ACHN (cell line): ENCODE measurements at regions not wholly inside any gene's neighbourhood (a gene's known extent, or its start where the extent isn't known, plus 50 kb on each side); places are given as distances from the start of the nearest gene placed in this dataset.

Experiments
- DNase-seq: peaks from one replicate; pipeline ENCODE4 v3.0.0-alpha.2; 2015
- in situ Hi-C: cut with HindIII; loops from 2 replicates; pipeline ENCODE4 v1.10.0; 2017; ENCODE audit warnings: low sequenced_read_pairs, low pct_ligation_motif_present, low pct_unique_long_range_greater_than_20kb

- no peak for DNase-seq
- in situ Hi-C loops: no loop called here
Measured at GRCh38 chr12:22879203-22879602, 254.2 kb downstream of the ETNK1 start.

DNA sequence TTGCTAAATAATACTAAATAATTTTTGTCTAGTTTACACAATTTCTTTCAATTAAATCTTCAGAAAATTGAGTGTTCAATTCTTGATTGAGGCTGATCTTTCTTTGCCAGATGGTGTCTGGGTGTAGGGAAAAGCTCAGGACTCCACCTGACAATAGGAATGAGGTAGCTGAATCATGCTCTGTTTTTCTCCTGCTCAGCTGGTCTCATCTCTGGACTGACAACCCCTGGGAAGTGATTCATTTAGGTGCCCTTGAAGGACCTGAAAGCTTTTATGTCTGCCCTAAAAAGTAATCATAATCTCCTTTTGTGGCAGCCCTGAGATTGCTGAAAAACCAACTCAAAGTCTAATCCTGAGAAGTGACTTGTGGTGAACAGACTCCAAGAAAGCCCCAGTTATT, 255.4 kb downstream of the ETNK1 start:
- DNase-seq: no peak
- in situ Hi-C loops: no loop called here

DNA sequence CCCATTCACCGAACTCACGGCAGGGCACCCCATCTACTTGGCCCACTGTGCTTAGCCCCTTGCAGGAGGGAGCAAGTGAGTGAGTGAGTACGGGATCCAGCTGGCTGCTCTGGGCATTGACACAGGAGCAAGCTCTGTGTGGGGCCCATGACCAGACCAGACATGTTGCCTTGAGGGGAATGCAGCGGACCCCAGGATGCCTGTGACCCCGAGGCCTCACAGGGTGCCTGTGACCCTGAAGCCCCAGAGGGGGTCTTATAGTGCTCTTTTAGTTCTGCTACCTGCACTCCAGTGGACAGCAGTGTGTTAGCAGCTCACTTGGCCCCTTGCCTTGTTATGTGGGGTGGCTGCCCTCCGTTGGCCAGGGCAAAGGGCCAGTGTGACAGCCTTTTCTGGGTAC, 255.8 kb downstream of the ETNK1 start:
- no peak for DNase-seq
- in situ Hi-C loops: no loop called here

GRCh38 chr12:22881878-22882385, 257.0 kb downstream of the ETNK1 start:
- in situ Hi-C loops: no loop called here
- no peak for DNase-seq

- in situ Hi-C loops: no loop called here
- DNase-seq: no peak
Measured at GRCh38 chr12:22882559-22882958, 257.6 kb downstream of the ETNK1 start.

- in situ Hi-C loops: no loop called here
- no peak for DNase-seq
Measured at GRCh38 chr12:22893878-22894277, 268.9 kb downstream of the ETNK1 start.

GRCh38 chr12:22899184-22899583, 274.2 kb downstream of the ETNK1 start:
- in situ Hi-C loops: no loop called here
- DNase-seq: no peak

DNA sequence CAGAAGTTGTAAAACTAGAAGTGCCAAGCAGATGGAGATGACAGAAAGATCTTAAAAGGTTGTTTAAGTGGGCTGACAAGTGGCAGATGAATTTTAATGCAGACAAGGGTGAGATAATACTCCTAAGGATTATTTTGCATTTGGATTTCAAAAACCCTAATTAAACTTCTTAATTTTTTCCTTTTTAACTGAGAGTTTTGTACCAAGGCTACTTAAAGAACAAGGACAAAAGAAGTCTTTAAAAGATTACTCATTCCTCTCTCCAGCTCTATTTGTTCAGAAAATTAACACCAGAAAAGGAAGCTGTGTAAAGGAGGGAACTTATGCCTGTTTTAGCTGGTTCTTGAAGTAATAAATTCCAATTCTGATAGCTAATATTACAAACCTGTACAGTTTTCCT, 275.4 kb downstream of the ETNK1 start:
- in situ Hi-C loops: no loop called here
- no peak for DNase-seq

DNA sequence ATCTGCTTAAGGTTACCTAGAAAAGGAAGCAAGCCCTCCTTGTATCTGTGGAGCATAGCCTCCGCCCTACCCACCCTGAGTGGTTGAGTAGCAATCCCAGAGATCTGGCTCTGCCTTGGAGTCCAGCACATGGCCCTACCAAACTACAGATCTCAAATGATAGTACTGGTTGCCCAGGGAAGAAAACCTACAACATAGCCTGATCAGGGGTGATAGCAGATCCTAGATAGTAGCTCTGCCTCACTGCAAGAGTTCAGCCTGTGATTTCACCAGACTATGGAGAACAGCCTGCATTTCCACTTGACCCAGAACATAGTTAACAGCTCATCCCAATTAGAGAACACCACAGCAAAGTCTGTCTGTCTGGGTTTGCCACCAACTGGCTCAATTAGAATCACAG, 279.5 kb downstream of the ETNK1 start:
- no peak for DNase-seq

DNA sequence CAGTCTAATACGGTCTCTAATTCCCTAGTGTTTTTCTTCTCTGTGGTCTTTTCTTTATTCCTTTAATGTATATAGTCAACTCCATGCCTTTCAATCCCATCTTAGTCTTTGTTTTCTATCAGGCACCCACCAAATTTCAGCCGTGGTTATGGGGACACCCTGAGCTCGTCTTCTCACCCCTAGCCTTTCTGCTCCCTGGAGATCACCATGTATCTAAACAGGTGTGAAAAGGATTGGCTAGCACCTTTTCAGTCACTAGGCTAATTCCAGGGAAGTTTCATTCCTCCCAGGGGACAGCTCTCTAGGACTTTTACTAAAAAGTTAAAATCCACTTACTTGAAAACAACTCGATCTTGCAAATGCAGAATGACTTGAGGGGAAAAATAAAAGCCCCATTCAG, 291.3 kb downstream of the ETNK1 start:
- no peak for DNase-seq
- in situ Hi-C loops: no loop called here

More for the DNA sequence above, 279.5 kb downstream of the ETNK1 start:
- in situ Hi-C loops: no loop called here

DNA sequence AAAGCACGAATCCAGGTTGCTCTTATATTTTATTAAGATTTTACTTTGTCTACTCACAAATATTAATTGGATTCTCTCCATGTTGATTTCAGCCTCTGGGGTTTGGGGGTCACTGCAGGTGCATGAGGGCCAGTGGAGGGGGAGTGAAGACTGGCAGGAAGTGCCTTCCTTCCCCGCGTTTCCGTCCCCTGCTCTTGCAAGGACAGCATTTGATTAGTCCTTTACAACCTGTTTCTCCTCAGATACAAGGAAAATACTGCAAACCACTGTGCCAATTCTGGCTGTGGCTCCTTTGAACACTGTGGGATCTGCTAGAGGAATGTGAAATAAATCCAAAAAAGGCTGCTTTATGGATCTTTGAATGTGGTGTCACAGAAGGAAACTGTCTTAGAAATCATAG, 291.8 kb downstream of the ETNK1 start:
- in situ Hi-C loops: no loop called here
- no peak for DNase-seq

- DNase-seq: no peak
- in situ Hi-C loops: no loop called here
Measured at GRCh38 chr12:22919883-22920282, 294.9 kb downstream of the ETNK1 start.

DNA sequence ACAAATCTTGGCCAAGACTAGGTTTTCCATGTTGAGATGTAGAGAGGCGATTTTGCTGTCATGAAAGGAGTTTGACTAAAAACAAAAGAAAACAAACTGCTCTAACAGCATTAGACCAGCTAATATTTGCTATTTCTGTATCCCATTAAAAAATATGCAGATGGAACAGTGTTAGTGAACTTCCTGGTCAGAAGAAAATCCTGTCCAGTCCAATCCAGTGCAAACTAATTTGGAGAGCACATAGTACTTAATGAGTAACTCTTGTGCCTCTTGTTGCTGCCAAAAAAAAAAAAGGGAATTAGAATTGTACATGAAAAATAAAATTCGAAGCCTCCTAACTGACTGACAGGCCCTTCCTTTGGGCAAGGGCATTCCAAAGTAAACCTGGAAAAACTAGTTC, 298.8 kb downstream of the ETNK1 start:
- no peak for DNase-seq
- in situ Hi-C loops: no loop called here

DNA sequence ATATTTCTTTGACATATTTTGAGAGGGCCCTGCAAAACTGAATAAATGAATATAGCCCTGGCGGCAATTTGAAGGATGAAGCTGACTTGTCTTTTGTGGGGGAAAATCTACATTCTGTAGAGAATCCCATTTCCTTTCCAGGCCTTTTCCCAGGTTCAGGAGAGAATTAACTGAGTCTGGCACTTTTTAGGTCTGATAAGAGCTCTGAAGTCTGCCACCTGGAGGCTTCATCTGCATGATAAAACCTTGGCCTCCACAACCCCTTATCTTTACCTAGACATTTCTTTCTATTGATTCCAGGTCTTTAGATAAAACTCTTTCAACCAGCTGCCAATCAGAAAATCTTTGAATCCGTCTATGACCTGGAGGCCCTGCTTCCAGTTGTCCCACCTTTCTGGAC, 299.4 kb downstream of the ETNK1 start:
- in situ Hi-C loops: no loop called here

DNA sequence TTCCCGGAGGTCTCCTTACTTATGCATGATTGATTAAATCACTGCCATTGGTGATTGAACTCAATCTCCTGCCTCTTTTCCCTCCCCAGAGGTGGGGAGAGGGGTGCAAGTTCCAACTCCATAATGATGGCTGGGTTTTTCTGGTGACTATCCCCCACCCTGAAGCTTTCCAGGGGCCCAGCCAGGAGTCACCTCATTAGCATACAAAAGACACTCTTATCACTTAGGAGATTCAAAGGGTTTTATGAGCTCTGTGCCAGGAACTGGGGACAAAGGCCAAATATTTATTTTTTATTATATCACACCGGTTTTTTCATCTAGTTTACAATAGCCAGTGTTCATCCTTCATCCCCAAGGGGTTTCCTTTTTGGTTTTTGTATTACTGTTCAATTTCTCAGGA, 300.7 kb downstream of the ETNK1 start:
- in situ Hi-C loops: no loop called here
- no peak for DNase-seq

More for the DNA sequence above, 299.4 kb downstream of the ETNK1 start:
- no peak for DNase-seq

- in situ Hi-C loops: no loop called here
- DNase-seq: no peak
Measured at GRCh38 chr12:22932431-22932830, 307.5 kb downstream of the ETNK1 start.

DNA sequence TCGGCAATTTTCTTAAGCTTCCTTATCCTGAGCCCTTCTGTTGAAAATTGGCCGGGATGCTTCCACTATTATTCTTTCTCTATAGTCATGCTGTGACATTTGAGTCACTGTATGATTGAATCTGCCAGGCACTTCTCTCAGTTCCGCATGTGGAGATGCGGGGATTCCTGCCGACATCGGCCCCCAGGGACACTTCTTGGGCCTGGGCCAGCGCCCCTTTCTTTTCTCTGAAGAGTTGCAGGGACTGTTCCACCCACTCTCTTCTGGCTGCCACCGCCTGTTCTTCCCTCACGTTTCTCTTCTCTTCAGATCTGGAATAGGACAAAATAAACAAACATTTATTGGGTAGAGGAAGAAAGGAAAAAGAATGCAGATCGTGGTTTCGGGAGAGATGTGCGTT, 310.1 kb downstream of the ETNK1 start:
- in situ Hi-C loops: no loop called here
- DNase-seq: no peak

- in situ Hi-C loops: no loop called here
- no peak for DNase-seq
Measured at GRCh38 chr12:22935501-22935900, 310.5 kb downstream of the ETNK1 start.

DNA sequence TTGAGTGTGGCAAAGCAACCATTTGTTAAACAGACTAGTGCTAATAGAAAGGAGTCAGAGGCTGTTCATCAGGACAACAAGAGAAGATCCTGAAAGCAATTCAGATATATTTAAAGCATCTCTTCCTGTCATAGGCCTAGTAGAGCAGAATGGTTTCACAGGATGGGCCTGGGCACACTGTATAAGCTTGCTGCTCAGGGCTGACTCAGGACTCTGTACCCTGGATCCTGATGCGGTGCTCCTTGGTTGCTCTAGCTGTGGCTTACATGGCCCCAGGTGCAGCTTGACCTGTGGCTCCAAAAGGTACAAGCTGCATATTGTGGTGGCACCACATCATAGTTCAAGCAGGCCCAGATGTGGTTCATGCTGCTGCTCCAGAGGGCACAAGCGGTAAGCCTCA, 313.4 kb downstream of the ETNK1 start:
- no peak for DNase-seq
- in situ Hi-C loops: no loop called here

DNA sequence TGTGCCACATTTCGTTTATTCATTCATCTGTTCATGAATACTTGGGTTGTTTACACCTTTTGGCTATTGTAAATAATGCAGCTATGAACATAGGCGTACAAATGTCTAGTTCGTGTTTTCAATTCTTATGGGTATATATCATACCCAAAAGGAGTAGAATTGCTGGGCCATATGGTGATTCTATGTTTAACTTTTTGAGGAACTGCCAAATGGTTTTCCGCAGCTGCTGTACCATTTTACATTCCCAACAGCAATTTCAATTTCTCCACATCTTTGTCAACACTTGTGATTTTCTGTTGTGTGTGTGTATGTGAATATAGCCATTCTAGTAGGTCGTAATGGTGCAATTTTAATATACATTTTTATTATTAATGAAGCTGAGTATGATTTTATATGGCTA, 326.2 kb downstream of the ETNK1 start:
- no peak for DNase-seq
- in situ Hi-C loops: no loop called here

GRCh38 chr12:22956690-22957089, 331.7 kb downstream of the ETNK1 start:
- in situ Hi-C loops: no loop called here
- no peak for DNase-seq
